ENCODE measurements at regions not wholly inside any gene's neighbourhood (a gene's known extent, or its start where the extent isn't known, plus 50 kb on each side); places are given as distances from the start of the nearest gene placed in this dataset.

DNA sequence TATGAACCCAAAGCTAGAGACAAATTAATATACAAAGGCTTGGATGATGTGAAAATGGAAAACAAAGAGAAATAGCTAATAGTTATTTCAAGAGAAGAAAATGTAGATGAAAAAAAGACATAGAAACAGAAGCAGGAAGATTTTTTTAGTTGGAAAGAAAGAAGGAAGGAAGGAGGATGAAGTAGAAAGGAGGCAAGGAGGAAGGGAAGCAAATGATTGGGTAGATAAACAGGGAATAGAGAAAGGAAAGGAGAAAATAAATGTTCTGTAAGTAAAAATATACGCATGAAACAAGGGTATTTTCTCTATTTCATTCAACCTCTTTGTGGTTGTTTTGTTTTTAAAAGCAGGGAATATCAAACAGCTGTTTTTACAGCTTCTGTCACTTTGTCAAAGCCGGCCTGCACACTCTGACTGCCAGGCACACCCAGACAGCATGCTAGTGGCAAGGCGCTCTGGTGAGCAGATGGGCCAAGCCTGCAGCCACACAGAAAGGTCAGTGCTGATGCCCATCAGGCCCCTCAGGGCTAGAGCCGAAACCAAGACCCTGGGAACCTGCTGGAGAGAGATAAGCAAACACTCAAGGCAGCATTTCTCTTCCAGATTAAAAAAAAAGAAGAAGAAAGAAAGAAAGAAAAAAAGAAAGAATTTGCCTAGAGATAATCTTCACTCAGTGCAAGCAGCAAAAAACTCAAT lies 72.9 kb upstream of the CTTNBP2NL start:
- TF ChIP-seq, protein P1, sequence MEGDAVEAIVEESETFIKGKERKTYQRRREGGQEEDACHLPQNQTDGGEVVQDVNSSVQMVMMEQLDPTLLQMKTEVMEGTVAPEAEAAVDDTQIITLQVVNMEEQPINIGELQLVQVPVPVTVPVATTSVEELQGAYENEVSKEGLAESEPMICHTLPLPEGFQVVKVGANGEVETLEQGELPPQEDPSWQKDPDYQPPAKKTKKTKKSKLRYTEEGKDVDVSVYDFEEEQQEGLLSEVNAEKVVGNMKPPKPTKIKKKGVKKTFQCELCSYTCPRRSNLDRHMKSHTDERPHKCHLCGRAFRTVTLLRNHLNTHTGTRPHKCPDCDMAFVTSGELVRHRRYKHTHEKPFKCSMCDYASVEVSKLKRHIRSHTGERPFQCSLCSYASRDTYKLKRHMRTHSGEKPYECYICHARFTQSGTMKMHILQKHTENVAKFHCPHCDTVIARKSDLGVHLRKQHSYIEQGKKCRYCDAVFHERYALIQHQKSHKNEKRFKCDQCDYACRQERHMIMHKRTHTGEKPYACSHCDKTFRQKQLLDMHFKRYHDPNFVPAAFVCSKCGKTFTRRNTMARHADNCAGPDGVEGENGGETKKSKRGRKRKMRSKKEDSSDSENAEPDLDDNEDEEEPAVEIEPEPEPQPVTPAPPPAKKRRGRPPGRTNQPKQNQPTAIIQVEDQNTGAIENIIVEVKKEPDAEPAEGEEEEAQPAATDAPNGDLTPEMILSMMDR (IDR thresholded peaks at IDR 0.05): no peak
- TF ChIP-seq POLR2A (IDR thresholded peaks at IDR 0.05): no peak

Data from prostate gland (tissue), 2 donors.